OCI-LY7 (cell line): ENCODE measurements at regions not wholly inside any gene's neighbourhood (a gene's known extent, or its start where the extent isn't known, plus 50 kb on each side); places are given as distances from the start of the nearest gene placed in this dataset.

ENCODE experiments used
- EZH2phosphoT487 ChIP-seq: fragments of 200-600 bp; sonication (generic); IDR thresholded peaks from 2 replicates; pipeline ENCODE4 v1.6.1; 2018; ENCODE audit warnings: low read depth, borderline replicate concordance, mild to moderate bottlenecking, mixed run types, antibody characterized with exemption, low read length, moderate library complexity, mixed read lengths
- TF ChIP-seq, protein P1 (sequence below): fragments of 200-600 bp; sonication (generic); conservative IDR thresholded peaks from 2 replicates; pipeline ENCODE4 v1.5.1; 2014; ENCODE audit warnings: mild to moderate bottlenecking, antibody characterized with exemption, low read length, moderate library complexity, mixed read lengths

DNA sequence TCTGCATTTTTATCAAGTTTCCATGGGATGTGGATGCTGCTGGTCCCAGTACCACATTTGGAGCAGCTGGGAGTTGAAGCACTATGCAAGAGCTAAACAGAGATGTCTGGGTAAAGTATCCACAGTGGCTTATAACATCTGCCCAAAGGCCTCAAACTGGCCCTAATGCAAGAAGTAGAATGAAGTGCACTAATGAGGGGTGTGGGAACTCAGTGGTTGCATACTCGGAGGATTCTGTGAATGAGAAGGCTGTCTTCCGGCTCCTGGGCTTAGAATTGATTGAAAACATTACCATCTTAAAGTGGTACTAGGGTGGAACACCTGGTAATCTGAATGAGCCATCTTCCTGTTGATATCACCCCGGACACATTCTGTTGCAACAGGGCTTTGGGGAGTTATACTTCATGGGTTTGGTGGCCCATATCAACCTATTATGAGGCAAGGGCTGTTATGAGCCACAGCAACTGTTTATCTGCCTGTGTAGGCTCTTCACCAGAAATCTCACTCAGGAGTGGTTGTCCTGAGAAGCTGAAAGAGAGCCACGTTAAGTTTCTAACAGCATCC is 54.7 kb upstream of the SNRPB2 start:
- TF ChIP-seq, protein P1, sequence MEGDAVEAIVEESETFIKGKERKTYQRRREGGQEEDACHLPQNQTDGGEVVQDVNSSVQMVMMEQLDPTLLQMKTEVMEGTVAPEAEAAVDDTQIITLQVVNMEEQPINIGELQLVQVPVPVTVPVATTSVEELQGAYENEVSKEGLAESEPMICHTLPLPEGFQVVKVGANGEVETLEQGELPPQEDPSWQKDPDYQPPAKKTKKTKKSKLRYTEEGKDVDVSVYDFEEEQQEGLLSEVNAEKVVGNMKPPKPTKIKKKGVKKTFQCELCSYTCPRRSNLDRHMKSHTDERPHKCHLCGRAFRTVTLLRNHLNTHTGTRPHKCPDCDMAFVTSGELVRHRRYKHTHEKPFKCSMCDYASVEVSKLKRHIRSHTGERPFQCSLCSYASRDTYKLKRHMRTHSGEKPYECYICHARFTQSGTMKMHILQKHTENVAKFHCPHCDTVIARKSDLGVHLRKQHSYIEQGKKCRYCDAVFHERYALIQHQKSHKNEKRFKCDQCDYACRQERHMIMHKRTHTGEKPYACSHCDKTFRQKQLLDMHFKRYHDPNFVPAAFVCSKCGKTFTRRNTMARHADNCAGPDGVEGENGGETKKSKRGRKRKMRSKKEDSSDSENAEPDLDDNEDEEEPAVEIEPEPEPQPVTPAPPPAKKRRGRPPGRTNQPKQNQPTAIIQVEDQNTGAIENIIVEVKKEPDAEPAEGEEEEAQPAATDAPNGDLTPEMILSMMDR = no peak
- TF ChIP-seq EZH2phosphoT487 = no peak
